Activated T-helper 17 cell treated with anti-CD3 and anti-CD28 coated beads, Interleukin-2, amount 50 U/mL, for 72 hours (primary cell): ENCODE measurements at regions not wholly inside any gene's neighbourhood (a gene's known extent, or its start where the extent isn't known, plus 50 kb on each side); places are given as distances from the start of the nearest gene placed in this dataset.

ENCODE experiments used
- ATAC-seq: fragments of 150-1000 bp; cut with Tn5 transposase; replicated peaks from 2 replicates; pipeline ENCODE4 v1.10.0; 2021; ENCODE audit warnings: mild to moderate bottlenecking, moderate library complexity
- H3K27ac Mint-ChIP-seq: one replicate; pipeline ENCODE4 v1.8.0; 2022; ENCODE audit warnings: mixed read lengths
- H3K27me3 Mint-ChIP-seq: one replicate; pipeline ENCODE4 v1.8.0; 2022; ENCODE audit warnings: mixed read lengths
- H3K36me3 Mint-ChIP-seq: one replicate; pipeline ENCODE4 v1.8.0; 2022; ENCODE audit warnings: low read depth, mild to moderate bottlenecking, mixed read lengths
- H3K4me1 Mint-ChIP-seq: one replicate; pipeline ENCODE4 v1.8.0; 2022; ENCODE audit warnings: mixed read lengths
- H3K4me3 Mint-ChIP-seq: one replicate; pipeline ENCODE4 v1.8.0; 2022; ENCODE audit warnings: mild to moderate bottlenecking, mixed read lengths
- H3K9me3 Mint-ChIP-seq: one replicate; pipeline ENCODE4 v1.8.0; 2022; ENCODE audit warnings: mixed read lengths

DNA sequence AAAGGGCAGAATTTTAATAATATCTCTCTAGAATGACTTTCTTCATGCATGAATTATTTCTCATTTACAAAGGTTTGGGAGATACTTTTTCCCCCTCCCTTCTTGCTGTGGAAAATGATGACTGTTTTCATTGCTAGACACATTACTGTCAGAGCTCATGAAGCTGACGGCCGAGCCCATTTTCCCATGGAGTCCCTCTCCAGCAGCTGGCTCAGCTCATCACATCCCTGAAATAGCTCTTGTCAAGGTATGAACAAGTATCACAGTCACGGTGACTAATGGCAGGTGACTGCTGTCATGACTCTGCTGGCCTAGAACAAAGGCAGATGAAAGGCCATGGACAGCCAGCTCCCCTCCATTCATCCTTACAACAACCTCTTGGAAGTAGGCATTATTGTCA lies 208.1 kb downstream of the ABCC12 start:
- Mint-ChIP-seq H3K4me1 (no peaks in the 10 kb centered on the region), H3K4me3 (no peak overlapping the region), H3K36me3 (no peaks in the 10 kb centered on the region), H3K9me3 (no peaks in the 10 kb centered on the region), H3K27me3 (peaks cover 10% of the 10 kb centered on the region), H3K27ac (no peak overlapping the region)
- ATAC-seq, result no peak

DNA sequence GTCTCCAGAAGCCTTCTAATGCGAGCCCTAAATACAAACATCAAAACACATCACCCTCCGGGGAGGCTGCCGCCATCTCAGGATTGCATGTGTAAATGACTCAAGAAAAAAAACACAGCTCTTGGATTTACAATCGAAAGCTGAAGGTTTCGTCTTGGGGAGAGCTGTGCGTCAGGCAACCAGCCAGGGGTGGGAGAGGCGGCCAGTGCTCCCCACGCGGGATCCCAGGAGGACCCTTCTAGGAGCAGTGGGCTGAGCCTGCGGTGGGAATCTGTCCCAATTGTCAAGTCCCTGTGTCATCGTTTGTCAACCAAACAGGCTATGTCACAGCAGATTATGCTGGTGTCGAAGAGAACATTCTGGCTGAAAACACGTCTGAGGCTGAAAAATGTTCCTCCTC lies 209.7 kb downstream of the ABCC12 start:
- ATAC-seq, result no peak
- peaks cover 11% of the 10 kb centered on the region for H3K27me3 Mint-ChIP-seq
- H3K27ac Mint-ChIP-seq, result no peak overlapping the region
- H3K4me1 Mint-ChIP-seq, result no peaks in the 10 kb centered on the region
- H3K36me3 Mint-ChIP-seq, result no peaks in the 10 kb centered on the region
- no peaks in the 10 kb centered on the region for H3K9me3 Mint-ChIP-seq
- H3K4me3 Mint-ChIP-seq, result no peak overlapping the region

DNA sequence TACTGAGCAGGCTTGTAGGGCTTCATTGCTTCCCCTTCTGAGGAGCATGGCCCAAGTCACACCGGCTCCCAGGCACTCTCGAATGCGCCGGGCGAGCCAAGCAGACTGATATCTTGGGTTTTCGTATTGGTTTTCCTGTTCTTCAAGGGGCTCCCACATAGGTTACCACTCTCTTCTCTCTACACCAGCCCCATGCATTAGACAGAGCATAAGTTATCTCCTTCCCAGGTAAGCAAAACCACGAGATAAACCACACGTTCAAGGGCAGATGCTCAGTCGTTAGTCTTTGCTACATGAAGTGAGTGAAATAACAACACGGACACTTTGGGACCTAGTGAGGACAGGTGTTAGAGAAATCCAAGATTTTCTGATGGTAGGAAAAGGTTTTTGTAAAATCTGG lies 211.2 kb downstream of the ABCC12 start:
- no peak overlapping the region for H3K4me3 Mint-ChIP-seq
- peaks cover 11% of the 10 kb centered on the region for H3K27me3 Mint-ChIP-seq
- H3K4me1 Mint-ChIP-seq, result no peaks in the 10 kb centered on the region
- H3K27ac Mint-ChIP-seq, result no peak overlapping the region
- no peaks in the 10 kb centered on the region for H3K9me3 Mint-ChIP-seq
- H3K36me3 Mint-ChIP-seq, result no peaks in the 10 kb centered on the region
- no peak for ATAC-seq

DNA sequence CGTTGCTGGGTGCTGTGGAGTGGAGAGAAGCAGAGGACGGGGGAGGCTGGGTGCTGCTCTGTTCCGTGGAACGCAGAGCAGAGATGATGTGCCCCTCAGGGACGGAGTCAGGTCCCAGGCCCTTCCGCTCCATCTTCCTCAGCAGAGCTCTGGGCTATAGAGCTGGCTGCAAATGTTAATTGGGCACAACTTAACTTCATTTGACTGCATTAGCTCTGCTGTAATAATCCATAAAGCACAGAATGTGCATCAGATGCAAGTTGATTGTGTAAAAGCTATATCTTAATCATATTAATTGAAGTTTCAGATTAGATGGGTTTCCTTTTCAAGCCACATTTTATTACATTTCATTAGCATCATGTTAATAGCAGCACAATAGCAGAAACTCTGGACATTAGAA lies 212.6 kb downstream of the ABCC12 start:
- no peak overlapping the region for H3K4me3 Mint-ChIP-seq
- H3K9me3 Mint-ChIP-seq, result no peaks in the 10 kb centered on the region
- no peak overlapping the region for H3K27ac Mint-ChIP-seq
- H3K36me3 Mint-ChIP-seq, result no peaks in the 10 kb centered on the region
- H3K4me1 Mint-ChIP-seq, result no peaks in the 10 kb centered on the region
- ATAC-seq, result no peak
- H3K27me3 Mint-ChIP-seq, result peaks cover 11% of the 10 kb centered on the region

DNA sequence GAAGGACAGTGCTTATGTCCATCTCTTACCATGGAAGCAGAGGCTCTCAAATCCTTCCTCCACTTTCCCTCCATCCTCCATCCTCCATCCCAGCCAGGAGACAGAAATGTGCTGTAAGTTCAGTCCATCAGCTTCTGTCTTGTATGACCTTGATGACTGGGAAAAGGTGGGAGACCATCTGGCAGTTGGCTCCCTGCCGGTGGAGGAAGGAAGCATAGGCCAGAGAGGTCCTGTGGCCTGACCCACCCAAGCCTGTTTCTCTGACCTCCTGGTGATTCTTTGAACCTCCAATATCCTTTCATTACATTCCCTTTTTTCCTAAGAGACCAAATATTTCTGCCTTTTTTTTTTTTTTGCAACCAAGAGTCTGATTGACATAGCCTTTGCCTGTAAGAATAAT lies 215.3 kb downstream of the ABCC12 start:
- Mint-ChIP-seq H3K9me3 (no peaks in the 10 kb centered on the region), H3K36me3 (no peaks in the 10 kb centered on the region), H3K4me3 (no peak overlapping the region), H3K27me3 (peaks cover 10% of the 10 kb centered on the region), H3K27ac (no peak overlapping the region), H3K4me1 (no peaks in the 10 kb centered on the region)
- no peak for ATAC-seq

DNA sequence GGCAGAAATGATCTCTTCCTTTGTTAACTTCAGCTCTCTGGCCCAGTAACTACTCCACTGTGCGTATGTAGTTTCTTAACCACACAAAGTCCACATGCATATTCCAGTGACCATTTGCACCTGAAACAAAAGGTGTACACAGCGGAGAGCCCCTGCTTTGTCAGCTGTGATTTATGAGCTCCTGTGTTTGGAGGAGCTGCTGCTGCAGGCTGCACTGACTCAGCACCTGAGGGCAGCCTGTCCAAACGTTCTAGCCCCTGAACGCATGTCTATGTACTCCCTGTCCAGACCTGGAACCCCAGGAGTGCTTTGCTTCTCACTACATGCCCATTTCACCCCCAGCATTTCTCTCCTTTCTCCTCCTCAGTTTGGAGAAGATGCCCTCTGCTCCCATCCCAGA lies 216.1 kb downstream of the ABCC12 start:
- H3K4me1 Mint-ChIP-seq, result no peaks in the 10 kb centered on the region
- no peak overlapping the region for H3K27ac Mint-ChIP-seq
- no peak overlapping the region for H3K4me3 Mint-ChIP-seq
- no peaks in the 10 kb centered on the region for H3K9me3 Mint-ChIP-seq
- no peak for ATAC-seq
- H3K27me3 Mint-ChIP-seq, result peaks cover 10% of the 10 kb centered on the region
- no peaks in the 10 kb centered on the region for H3K36me3 Mint-ChIP-seq

DNA sequence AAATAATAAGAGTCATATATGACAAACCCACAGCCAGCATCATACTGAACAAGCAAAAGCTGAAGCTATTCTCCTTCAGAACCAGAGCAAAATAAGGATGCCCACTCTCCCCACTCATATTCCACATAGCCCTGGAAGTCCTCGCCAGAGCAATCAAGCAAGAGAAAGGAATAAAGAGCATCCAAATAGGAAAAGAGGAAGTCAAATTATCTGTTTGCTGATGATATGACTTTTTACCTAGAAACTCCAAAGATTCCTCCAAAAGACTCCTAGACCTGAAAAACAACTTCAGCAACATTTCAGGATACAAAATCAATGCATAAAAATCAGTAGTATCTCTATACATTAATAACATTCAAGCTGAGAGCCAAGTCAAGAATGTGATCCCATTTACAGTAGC lies 217.5 kb downstream of the ABCC12 start:
- no peak for ATAC-seq
- H3K27ac Mint-ChIP-seq, result no peak overlapping the region
- no peak overlapping the region for H3K4me3 Mint-ChIP-seq
- no peaks in the 10 kb centered on the region for H3K4me1 Mint-ChIP-seq
- H3K36me3 Mint-ChIP-seq, result no peaks in the 10 kb centered on the region
- H3K9me3 Mint-ChIP-seq, result no peaks in the 10 kb centered on the region
- peaks cover 10% of the 10 kb centered on the region for H3K27me3 Mint-ChIP-seq

DNA sequence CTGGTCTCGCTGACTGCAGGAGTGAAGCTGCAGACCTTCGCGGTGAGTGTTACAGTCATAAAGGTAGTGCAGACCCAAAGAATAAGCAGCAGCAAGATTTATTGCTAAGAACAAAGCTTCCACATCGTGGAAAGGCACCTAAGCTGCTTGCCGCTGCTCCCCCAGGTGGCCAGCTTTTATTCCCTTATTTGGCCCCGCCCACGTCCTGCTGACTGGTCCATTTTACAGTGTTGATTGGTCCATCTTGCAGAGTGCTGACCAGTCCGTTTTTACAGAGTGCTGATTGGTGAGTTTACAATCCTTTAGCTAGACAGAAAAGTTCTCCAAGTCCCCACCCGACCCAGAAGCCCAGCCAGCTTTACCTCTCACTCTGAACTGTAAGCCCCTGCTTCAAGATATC lies 227.8 kb downstream of the ABCC12 start:
- no peak for ATAC-seq
- Mint-ChIP-seq H3K9me3 (peaks cover 6% of the 10 kb centered on the region), H3K4me1 (no peaks in the 10 kb centered on the region), H3K27me3 (peaks cover 3% of the 10 kb centered on the region), H3K27ac (no peak overlapping the region), H3K36me3 (no peaks in the 10 kb centered on the region), H3K4me3 (no peak overlapping the region)

DNA sequence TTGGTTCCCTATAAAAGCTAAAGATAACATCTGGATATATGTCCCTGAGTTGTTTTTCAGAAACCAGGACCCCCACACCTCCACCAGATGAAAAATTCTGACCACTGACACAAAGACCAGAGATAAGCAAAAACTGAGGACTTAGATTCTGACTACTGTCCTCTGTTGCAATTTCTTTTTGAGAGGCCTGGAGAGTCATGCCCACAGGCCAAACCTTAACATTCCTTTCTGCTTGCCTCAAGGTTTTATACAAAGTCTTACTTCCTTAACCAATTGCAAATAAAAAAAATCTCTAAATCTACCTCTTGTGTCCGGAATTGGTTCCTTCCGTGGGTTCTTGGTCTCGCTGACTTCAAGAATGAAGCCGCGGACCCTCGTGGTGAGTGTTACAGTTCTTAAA lies 228.5 kb downstream of the ABCC12 start:
- Mint-ChIP-seq H3K4me1 (no peaks in the 10 kb centered on the region), H3K9me3 (peaks cover 4% of the 10 kb centered on the region), H3K4me3 (no peak overlapping the region), H3K27me3 (peaks cover 3% of the 10 kb centered on the region), H3K36me3 (no peaks in the 10 kb centered on the region), H3K27ac (no peak overlapping the region)
- ATAC-seq, result no peak

DNA sequence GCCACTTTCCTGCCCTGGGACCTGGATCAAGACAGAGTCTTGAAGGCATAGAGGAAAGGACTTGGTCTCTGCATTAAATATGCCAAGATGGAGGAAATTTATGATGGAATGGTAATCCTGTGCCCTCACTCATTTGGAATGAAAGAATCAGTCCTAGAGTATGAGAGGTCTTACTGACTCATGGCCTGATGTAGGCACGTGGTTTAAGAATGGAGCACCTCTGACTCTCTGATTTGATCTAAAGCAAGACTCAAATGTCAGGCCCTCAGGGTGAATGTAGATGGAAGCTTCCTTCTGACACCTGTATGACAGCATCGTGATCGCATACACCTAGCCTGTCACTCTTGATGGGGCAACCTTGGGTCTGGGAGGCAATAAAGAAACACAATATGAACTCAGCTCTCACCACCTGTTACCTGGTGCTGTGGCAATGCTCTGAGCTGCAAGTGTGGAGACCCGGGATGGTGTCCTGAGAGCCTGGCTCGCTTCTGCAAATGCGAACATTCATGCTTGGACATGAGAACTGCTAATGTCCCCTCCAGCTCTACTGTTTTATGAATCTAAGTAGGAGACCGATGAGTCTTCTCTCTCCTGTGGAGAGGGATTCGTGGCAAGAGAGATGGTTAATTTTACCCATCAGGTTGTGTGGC lies 229.9 kb downstream of the ABCC12 start:
- no peaks in the 10 kb centered on the region for H3K9me3 Mint-ChIP-seq
- H3K27me3 Mint-ChIP-seq, result peaks cover 3% of the 10 kb centered on the region
- H3K4me1 Mint-ChIP-seq, result no peaks in the 10 kb centered on the region
- H3K36me3 Mint-ChIP-seq, result no peaks in the 10 kb centered on the region
- ATAC-seq, result no peak
- no peak overlapping the region for H3K4me3 Mint-ChIP-seq
- H3K27ac Mint-ChIP-seq, result no peak overlapping the region

DNA sequence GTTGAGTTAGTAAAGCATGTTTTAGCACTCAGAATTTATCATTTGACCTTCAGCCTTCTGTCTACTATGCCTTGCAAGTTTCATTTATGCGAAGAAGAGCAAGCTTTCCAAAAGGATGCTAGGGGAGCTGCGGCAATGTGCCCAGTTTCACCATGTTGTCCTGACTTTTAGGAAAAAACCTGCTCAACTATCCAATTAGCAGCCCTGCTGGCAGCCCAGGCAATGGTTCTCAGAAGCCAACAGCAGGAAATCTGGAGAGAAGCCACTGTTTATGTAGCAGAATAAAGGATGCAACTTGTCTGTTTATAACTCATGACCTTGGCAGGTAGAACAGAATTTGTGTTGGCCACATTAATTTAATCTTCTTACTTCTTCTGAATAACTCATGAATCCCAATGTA lies 230.8 kb downstream of the ABCC12 start:
- no peak for ATAC-seq
- Mint-ChIP-seq H3K9me3 (no peaks in the 10 kb centered on the region), H3K4me1 (no peaks in the 10 kb centered on the region), H3K27ac (no peak overlapping the region), H3K36me3 (no peaks in the 10 kb centered on the region), H3K27me3 (no peaks in the 10 kb centered on the region), H3K4me3 (no peak overlapping the region)

DNA sequence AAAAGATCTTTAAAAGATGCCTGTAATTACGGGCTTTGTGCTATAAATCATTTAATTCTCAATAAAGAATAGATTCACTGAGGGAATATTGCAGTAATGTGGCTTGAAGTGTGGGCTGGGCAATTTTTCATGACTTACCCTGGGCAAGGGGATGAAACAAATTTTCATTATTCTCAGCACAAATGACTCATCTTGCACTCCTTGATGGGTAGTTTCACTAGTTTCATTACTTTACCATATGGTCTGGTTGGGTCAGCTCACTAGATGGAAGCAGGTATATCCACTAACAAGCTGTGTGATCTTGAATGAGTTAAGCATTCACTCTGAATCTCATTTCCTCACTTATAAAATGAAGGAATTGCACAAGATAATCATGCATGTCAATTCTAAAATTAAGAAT lies 234.3 kb downstream of the ABCC12 start:
- ATAC-seq, result no peak
- no peak overlapping the region for H3K27ac Mint-ChIP-seq
- no peak overlapping the region for H3K4me3 Mint-ChIP-seq
- no peaks in the 10 kb centered on the region for H3K36me3 Mint-ChIP-seq
- H3K9me3 Mint-ChIP-seq, result no peaks in the 10 kb centered on the region
- H3K27me3 Mint-ChIP-seq, result peaks cover 3% of the 10 kb centered on the region
- no peaks in the 10 kb centered on the region for H3K4me1 Mint-ChIP-seq

DNA sequence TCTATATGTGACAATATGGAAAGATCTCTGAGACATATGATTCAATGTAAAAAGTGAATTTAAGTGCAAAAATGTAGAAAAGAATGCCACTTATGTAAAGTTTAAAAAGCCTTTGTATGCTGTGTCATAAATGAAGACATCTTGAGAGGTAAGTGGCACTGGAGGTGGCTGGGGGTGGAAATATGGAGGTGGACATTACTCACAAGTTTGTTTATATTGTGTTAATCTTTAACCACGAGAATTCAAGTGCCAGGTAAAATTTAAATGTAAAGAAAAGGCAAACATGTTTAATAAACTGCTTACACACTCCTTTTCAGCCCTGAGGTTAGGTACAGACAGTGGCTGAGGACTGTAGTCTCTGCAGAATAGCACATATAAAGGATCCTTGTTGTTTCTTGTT lies 235.1 kb downstream of the ABCC12 start:
- Mint-ChIP-seq H3K4me3 (no peak overlapping the region), H3K27ac (no peak overlapping the region), H3K36me3 (no peaks in the 10 kb centered on the region), H3K4me1 (no peaks in the 10 kb centered on the region), H3K9me3 (no peaks in the 10 kb centered on the region), H3K27me3 (peaks cover 3% of the 10 kb centered on the region)
- ATAC-seq, result no peak

DNA sequence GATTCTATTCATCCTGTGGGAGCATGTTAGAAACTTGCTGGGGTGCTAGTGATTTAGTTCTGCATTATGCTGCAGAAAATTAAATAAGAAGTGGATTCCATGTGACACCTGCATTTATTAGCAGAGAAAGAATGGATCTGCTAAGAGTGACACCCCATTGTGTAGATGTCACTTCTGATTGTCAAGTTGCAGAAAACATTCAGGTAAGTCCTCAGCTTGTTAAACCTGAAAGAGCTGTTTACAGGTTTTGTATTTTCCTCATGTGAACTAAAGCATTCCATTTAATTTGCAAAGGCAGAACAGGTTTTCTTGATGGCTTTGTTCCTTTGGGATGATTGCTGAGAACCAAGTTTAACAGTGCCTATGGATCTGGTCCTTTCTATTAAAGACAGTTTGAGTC lies 238.7 kb downstream of the ABCC12 start:
- no peak overlapping the region for H3K27ac Mint-ChIP-seq
- peaks cover 10% of the 10 kb centered on the region for H3K27me3 Mint-ChIP-seq
- H3K4me3 Mint-ChIP-seq, result no peak overlapping the region
- no peak for ATAC-seq
- H3K36me3 Mint-ChIP-seq, result no peaks in the 10 kb centered on the region
- no peaks in the 10 kb centered on the region for H3K4me1 Mint-ChIP-seq
- peaks cover 3% of the 10 kb centered on the region for H3K9me3 Mint-ChIP-seq

DNA sequence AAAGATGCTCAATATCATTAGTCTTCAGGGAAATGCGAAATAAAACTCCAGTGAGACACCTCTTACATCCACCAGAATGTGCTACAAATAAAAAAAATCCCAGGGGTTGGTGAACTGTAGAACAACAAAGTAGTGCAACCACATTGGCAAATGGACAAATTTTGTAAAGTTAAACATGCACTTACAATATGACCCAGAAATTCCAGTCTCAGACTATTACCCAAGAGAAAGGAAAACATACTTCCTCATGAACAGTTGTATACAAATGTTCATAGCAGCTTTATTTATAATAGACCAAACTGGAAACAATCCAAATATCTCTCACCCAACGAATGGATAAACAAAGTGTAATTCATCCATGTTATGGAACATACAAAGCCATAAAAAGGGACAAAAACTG lies 239.5 kb downstream of the ABCC12 start:
- no peak overlapping the region for H3K4me3 Mint-ChIP-seq
- no peaks in the 10 kb centered on the region for H3K36me3 Mint-ChIP-seq
- no peak for ATAC-seq
- peaks cover 3% of the 10 kb centered on the region for H3K9me3 Mint-ChIP-seq
- no peaks in the 10 kb centered on the region for H3K4me1 Mint-ChIP-seq
- H3K27ac Mint-ChIP-seq, result no peak overlapping the region
- peaks cover 10% of the 10 kb centered on the region for H3K27me3 Mint-ChIP-seq

DNA sequence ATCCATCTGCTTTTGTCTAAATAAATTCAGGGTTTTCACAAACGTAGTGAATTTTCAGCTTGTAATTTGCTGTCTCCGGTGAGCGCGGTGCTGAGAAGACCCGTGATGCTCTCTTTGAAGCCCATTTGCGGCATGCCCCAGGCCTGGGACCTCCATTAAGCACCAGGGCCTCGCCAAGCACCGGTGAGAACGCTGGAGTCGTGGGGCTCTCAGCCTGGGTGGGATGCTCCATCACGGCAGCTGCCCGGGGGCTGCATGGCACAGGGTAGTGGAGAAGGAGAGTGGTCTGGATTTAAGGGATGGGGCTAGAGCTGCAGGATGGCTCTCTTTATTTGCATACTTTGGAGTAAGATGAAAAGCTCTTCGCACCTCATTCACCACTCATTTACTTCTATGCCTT lies 248.7 kb downstream of the ABCC12 start:
- Mint-ChIP-seq H3K27me3 (peaks cover 14% of the 10 kb centered on the region), H3K4me1 (no peaks in the 10 kb centered on the region), H3K36me3 (no peaks in the 10 kb centered on the region), H3K9me3 (peaks cover 4% of the 10 kb centered on the region), H3K4me3 (no peak overlapping the region), H3K27ac (no peak overlapping the region)
- no peak for ATAC-seq
